Fibroblast of the aortic adventitia (primary cell): ENCODE measurements at regions not wholly inside any gene's neighbourhood (a gene's known extent, or its start where the extent isn't known, plus 50 kb on each side); places are given as distances from the start of the nearest gene placed in this dataset. TPM values are rescaled to one million over a fixed set of nuclear protein-coding genes. Genes with fewer than 3 reads are reported as not detected.

Experiments
- DNase-seq: peaks from one replicate; pipeline ENCODE4 v3.0.0-alpha.2; 2010; ENCODE audit warnings: low read depth
- H3K4me3 ChIP-seq: 2 replicates; pipeline ENCODE4 v1.5.1; 2011; ENCODE audit warnings: low read depth, mild to moderate bottlenecking, control low read depth, low read length, moderate library complexity
- CTCF ChIP-seq: IDR thresholded peaks from 2 replicates; pipeline ENCODE4 v1.5.1; 2011; ENCODE audit warnings: mild to moderate bottlenecking, low read length, control low read depth, inconsistent platforms; ENCODE audit not compliant: insufficient read depth
- small RNA-seq: library from RNA; depleted of rRNA; stranded (forward); fragments of <200 nt; gene quantifications from one replicate; pipeline ENCODE3, GENCODE V24; 2012

- TF ChIP-seq CTCF = no peak
Measured at GRCh38 chr10:94282369-94282768, 80.4 kb downstream of the NOC3L start.

More at GRCh38 chr10:94282369-94282768, 80.4 kb downstream of the NOC3L start:
- DNase-seq = no peak
- no peak overlapping the region for H3K4me3 ChIP-seq

Small RNA genes in the stretch of these regions (small RNA-seq; reads per million reads assigned to genes)
- gene RNU6-657P = not detected
